ENCODE measurements at regions not wholly inside any gene's neighbourhood (a gene's known extent, or its start where the extent isn't known, plus 50 kb on each side); places are given as distances from the start of the nearest gene placed in this dataset.

DNA sequence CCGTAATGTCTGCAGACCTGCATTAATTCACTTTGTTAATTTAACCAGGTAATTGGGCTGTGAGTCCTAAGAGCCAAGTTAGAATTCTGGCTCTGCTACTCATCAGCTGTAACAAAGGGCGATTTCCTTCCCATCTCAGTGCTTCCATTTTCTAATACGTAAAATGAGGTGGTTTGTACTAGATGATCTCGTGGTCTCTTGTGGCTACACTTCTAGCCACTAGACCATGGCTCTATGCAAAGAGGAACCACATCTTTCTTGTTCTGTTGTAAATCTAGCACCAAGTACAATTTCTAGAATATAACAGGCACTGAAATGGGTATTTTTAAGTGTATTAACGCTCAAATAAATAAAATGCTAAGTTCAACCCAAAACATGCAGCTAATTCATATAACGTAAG is 174.4 kb upstream of the THBS1 start:
- Histone ChIP-seq H3K36me3 (no peaks in the 10 kb centered on the region), H3K27ac (no peak overlapping the region), H3K4me1 (peaks cover 0 to 7% (median 5%) of the 10 kb centered on the region in 4 donors), H3K27me3 (no peaks in the 10 kb centered on the region), H3K9me3 (no peaks in the 10 kb centered on the region), H3K4me3 (no peak overlapping the region)
- TF ChIP-seq POLR2A (IDR thresholded peaks at IDR 0.05) (no peak), EP300 (IDR thresholded peaks at IDR 0.05; ENCODE audit: low read depth) (no peak), POLR2AphosphoS5 (IDR thresholded peaks at IDR 0.05) (no peak)
- TF ChIP-seq, protein P1, sequence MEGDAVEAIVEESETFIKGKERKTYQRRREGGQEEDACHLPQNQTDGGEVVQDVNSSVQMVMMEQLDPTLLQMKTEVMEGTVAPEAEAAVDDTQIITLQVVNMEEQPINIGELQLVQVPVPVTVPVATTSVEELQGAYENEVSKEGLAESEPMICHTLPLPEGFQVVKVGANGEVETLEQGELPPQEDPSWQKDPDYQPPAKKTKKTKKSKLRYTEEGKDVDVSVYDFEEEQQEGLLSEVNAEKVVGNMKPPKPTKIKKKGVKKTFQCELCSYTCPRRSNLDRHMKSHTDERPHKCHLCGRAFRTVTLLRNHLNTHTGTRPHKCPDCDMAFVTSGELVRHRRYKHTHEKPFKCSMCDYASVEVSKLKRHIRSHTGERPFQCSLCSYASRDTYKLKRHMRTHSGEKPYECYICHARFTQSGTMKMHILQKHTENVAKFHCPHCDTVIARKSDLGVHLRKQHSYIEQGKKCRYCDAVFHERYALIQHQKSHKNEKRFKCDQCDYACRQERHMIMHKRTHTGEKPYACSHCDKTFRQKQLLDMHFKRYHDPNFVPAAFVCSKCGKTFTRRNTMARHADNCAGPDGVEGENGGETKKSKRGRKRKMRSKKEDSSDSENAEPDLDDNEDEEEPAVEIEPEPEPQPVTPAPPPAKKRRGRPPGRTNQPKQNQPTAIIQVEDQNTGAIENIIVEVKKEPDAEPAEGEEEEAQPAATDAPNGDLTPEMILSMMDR (IDR thresholded peaks at IDR 0.05) = no peak
- DNase-seq = no peak
- in situ Hi-C loops (cut with MboI; ENCODE audit: low pct_ligation_motif_present in 1 of 4, low pct_unique_long_range_greater_than_20kb in 1 of 4, low sequenced_read_pairs in 3 of 4) (no loop called here), intact Hi-C loops (cut with DNase I; ENCODE audit: low total_unique reads) (no loop called here)
- WGBS, 2 donors (ENCODE audit: low coverage in 1 of 2) = 82 to 92% methylated on average over 5 to 6 of the region's 6 CpGs

DNA sequence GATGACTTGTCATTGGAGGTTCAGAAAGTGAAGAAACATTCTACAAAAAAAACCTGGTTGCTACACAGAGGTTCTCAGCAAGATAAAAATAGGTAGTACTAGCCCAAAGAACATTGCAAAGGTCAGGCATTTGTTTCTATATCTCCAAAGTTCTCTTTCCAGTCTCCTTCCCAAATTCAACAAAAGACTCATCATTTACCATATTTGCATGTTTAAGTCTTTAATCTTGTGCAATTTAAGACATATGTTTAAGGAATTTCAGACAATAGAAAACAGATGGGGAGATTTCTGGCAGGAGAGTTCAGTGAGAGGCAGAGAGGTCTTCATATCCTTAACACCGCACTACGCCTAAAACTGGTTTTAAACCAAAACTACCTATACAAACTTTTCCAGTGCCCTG is 173.8 kb upstream of the THBS1 start:
- H3K27ac ChIP-seq = no peak overlapping the region
- H3K4me3 ChIP-seq = no peak overlapping the region
- no peak for TF ChIP-seq POLR2AphosphoS5 (IDR thresholded peaks at IDR 0.05)
- TF ChIP-seq POLR2A (IDR thresholded peaks at IDR 0.05) = no peak
- TF ChIP-seq, protein P1 (IDR thresholded peaks at IDR 0.05) = no peak
- no peak for TF ChIP-seq EP300 (IDR thresholded peaks at IDR 0.05; ENCODE audit: low read depth)
- 86 to 91% methylated on average over 2 of the region's 2 CpGs for WGBS, 2 donors (ENCODE audit: low coverage in 1 of 2)
- H3K36me3 ChIP-seq = no peaks in the 10 kb centered on the region
- DNase-seq = no peak
- H3K27me3 ChIP-seq = no peaks in the 10 kb centered on the region
- H3K9me3 ChIP-seq = no peaks in the 10 kb centered on the region
- H3K4me1 ChIP-seq = peaks cover 0 to 7% (median 5%) of the 10 kb centered on the region in 4 donors
- intact Hi-C loops (cut with DNase I; ENCODE audit: low total_unique reads) (no loop called here), in situ Hi-C loops (cut with MboI; ENCODE audit: low pct_ligation_motif_present in 1 of 4, low pct_unique_long_range_greater_than_20kb in 1 of 4, low sequenced_read_pairs in 3 of 4) (no loop called here)

DNA sequence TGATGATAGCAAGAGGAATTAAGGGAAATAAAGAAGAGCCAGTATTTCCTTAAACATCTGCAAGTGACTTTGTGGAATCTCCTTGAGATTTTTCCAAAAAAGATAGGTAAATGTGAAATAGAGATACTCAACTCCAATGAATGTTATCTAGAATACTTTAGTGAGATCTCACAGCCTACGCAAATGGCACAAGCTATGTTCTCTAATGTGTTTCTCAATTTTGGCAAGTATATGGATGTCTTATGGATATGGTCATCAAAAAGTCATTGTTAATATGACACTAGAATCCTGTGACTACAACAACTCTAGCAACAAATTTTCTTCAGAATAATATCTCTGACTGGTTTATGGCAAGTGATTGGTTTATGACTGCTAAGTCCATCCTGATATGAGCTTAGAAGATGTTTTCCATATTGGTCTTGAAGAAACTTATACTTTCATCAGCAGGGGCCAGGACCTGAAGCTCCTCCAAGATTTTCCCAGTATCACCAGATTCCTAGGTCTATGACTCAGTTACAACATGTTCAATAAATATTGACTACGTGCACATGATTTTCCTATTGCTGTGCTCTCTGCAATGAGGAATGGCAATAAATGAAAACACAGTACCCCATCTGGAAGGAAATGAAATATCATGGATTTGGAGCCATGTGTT is 170.9 kb upstream of the THBS1 start:
- DNase-seq = no peak
- TF ChIP-seq POLR2AphosphoS5 (IDR thresholded peaks at IDR 0.05) (no peak), POLR2A (IDR thresholded peaks at IDR 0.05) (no peak), EP300 (IDR thresholded peaks at IDR 0.05; ENCODE audit: low read depth) (no peak)
- TF ChIP-seq, protein P1 (IDR thresholded peaks at IDR 0.05) = no peak
- in situ Hi-C loops (cut with MboI; ENCODE audit: low pct_ligation_motif_present in 1 of 4, low pct_unique_long_range_greater_than_20kb in 1 of 4, low sequenced_read_pairs in 3 of 4) (no loop called here), intact Hi-C loops (cut with DNase I; ENCODE audit: low total_unique reads) (no loop called here)
- 84 to 87% methylated on average over 2 of the region's 2 CpGs for WGBS, 2 donors (ENCODE audit: low coverage in 1 of 2)
- Histone ChIP-seq H3K27ac (no peak overlapping the region), H3K4me3 (no peak overlapping the region), H3K4me1 (no peaks in the 10 kb centered on the region), H3K27me3 (no peaks in the 10 kb centered on the region), H3K9me3 (no peaks in the 10 kb centered on the region), H3K36me3 (no peaks in the 10 kb centered on the region)

DNA sequence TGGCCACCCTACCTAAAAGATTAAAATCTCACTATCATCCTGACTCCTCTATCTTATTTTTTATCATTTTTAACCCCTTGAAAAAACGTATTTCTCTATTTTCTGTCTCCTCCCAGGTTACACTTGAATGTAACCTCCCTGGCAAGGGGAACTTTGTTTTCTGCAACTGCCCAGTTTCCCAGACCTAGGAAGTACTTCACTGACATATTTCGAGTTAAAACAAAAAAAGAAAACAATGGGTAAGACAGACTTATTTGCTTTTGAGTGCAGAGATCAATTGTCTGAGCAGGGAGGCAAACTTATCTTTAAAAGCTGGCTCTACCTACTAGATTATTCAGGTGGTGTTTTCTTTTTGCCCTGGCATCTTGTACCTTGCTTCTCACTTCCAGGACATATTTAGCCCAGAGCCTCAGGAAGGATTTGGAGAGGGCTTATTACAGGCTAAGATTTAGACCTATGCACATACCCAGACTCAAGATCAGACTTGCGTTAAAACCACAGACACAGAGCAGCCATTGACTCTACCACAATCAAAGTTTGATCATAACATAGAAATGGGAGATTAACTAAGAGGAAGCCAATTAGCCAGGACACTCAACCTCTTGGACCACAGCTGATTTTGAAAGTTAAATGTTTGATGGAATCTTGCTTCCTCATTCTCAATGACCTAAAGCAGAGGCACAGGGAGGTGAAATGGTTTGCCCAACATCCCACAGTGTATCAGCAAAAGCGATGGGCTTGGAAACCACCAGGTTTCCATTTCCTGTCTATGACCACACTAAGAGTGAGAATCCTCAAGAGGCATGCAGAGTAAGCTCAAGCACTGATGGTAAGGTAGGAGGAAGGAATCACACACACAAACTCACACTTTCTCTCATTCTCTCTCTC is 169.5 kb upstream of the THBS1 start:
- no peaks in the 10 kb centered on the region for H3K36me3 ChIP-seq
- no peaks in the 10 kb centered on the region for H3K4me1 ChIP-seq
- WGBS, 2 donors (ENCODE audit: low coverage in 1 of 2) = 74 to 77% methylated on average over 4 of the region's 4 CpGs
- no peaks in the 10 kb centered on the region for H3K9me3 ChIP-seq
- no peak overlapping the region for H3K4me3 ChIP-seq
- in situ Hi-C loops (cut with MboI; ENCODE audit: low pct_ligation_motif_present in 1 of 4, low pct_unique_long_range_greater_than_20kb in 1 of 4, low sequenced_read_pairs in 3 of 4) (no loop called here), intact Hi-C loops (cut with DNase I; ENCODE audit: low total_unique reads) (no loop called here)
- H3K27ac ChIP-seq = no peak overlapping the region
- TF ChIP-seq POLR2A (IDR thresholded peaks at IDR 0.05) (no peak), EP300 (IDR thresholded peaks at IDR 0.05; ENCODE audit: low read depth) (no peak), POLR2AphosphoS5 (IDR thresholded peaks at IDR 0.05) (no peak)
- TF ChIP-seq, protein P1 (IDR thresholded peaks at IDR 0.05) = no peak
- H3K27me3 ChIP-seq = no peaks in the 10 kb centered on the region
- no peak for DNase-seq

Data from transverse colon (tissue), 4 donors.